ENCODE measurements at regions not wholly inside any gene's neighbourhood (a gene's known extent, or its start where the extent isn't known, plus 50 kb on each side); places are given as distances from the start of the nearest gene placed in this dataset.
"Not testable (repeated sequence)": the region's sequence is repeated elsewhere in the genome, so short reads cannot be mapped to it uniquely, and the experiment has no call there.

DNA sequence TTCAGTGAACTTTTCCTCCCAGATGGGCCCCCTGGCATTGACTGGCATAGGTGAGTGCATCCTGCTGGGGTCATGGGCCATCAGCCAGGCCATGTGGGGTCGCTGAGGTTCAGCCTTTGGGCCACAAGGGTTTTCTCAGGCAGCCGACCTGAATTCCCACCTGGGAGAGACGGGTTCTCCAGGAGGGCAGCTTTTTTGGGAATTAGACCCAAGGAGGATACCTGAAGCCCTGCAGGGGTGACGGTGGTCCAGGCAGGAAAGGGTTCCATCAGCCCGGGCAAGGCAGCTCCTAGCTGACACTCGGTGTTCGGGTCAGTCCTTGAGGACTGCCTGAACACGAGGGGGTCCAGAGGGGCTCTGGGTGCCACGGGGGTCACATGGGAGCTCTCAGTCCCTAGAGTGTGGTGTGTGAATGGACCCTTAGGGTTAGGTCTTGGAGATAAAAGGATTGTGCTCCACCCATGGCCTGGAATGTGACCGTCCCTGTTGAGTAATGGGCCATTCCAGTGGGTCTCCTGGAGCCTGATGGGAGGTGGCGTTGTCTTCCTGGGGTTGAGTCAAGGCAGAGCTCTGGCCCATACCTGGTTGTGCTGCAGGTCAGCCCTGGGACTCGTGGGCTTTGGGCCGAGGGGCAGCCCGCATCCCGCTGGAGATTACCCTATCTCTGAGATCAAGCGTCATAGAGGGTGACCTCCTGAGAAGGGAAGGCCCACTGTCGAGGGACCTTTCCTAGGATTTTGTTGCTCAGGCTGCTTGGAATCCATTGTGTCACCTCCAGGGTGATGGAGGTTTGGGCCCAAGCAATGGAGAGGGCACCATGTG is 192.8 kb downstream of the UBE3A start:
- TF ChIP-seq, protein P1, sequence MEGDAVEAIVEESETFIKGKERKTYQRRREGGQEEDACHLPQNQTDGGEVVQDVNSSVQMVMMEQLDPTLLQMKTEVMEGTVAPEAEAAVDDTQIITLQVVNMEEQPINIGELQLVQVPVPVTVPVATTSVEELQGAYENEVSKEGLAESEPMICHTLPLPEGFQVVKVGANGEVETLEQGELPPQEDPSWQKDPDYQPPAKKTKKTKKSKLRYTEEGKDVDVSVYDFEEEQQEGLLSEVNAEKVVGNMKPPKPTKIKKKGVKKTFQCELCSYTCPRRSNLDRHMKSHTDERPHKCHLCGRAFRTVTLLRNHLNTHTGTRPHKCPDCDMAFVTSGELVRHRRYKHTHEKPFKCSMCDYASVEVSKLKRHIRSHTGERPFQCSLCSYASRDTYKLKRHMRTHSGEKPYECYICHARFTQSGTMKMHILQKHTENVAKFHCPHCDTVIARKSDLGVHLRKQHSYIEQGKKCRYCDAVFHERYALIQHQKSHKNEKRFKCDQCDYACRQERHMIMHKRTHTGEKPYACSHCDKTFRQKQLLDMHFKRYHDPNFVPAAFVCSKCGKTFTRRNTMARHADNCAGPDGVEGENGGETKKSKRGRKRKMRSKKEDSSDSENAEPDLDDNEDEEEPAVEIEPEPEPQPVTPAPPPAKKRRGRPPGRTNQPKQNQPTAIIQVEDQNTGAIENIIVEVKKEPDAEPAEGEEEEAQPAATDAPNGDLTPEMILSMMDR (IDR thresholded peaks at IDR 0.05): no peak
- ATAC-seq: no peak
- intact Hi-C loops (cut with DNase I): no loop called here
- H3K9me3 ChIP-seq: no peaks in the 10 kb centered on the region
- no peak overlapping the region for H3K4me3 ChIP-seq
- H3K27me3 ChIP-seq: no peaks in the 10 kb centered on the region
- H3K36me3 ChIP-seq: no peaks in the 10 kb centered on the region
- H3K4me1 ChIP-seq: no peaks in the 10 kb centered on the region
- 73% methylated on average over 17 of the region's 17 CpGs for WGBS, 2 donors
- no peak for FAIRE-seq
- DNase-seq: peak in 4 of 6 donors; percentile 4 to 30 (median 16)
- no peak overlapping the region for H3K27ac ChIP-seq

DNA sequence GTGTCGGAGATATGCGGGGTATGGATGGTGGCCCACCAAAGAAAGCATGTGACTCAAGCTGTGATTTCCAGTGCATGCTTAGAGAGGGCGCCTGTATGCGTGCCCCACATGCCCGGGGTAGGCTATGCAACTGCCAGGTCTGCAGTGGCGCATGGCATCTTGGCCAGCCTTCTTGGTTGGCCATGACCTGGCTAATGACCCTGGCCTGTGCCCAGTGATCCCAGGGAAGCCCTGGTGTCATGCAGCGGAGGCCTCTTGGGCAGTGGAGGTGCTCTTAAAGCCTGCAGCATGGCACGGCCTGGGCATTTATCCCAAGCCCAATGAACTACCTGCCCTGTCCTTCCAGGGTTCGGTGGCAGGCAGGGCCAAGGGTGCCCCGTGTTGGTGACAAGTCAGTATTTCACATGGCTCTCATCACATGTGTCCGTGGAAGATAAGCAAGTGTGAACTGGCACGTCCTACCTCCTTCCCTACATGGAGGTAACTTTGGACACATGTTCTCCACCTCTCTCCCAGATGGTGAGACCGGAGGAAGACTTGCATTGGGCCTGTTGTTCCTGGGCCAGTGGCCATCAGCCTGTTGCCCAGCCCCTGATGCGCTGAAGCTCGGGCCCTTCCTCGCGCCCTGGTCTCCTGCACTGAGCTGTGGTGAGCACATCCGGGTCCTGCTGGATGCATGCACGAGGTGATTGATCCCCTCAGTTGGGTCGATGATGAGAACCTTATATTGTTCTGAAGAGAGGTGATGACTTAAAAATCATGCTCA is 192.0 kb downstream of the UBE3A start:
- H3K27ac ChIP-seq: no peak overlapping the region
- H3K9me3 ChIP-seq: no peaks in the 10 kb centered on the region
- no peaks in the 10 kb centered on the region for H3K36me3 ChIP-seq
- WGBS, 2 donors: 80 to 86% methylated on average over 20 of the region's 20 CpGs
- DNase-seq: peak in 4 of 6 donors; percentile 1 to 33 (median 17)
- no peak overlapping the region for H3K4me3 ChIP-seq
- no peak for FAIRE-seq
- no peaks in the 10 kb centered on the region for H3K27me3 ChIP-seq
- TF ChIP-seq, protein P1 (IDR thresholded peaks at IDR 0.05): no peak
- H3K4me1 ChIP-seq: no peaks in the 10 kb centered on the region
- intact Hi-C loops (cut with DNase I): no loop called here
- ATAC-seq: no peak

DNA sequence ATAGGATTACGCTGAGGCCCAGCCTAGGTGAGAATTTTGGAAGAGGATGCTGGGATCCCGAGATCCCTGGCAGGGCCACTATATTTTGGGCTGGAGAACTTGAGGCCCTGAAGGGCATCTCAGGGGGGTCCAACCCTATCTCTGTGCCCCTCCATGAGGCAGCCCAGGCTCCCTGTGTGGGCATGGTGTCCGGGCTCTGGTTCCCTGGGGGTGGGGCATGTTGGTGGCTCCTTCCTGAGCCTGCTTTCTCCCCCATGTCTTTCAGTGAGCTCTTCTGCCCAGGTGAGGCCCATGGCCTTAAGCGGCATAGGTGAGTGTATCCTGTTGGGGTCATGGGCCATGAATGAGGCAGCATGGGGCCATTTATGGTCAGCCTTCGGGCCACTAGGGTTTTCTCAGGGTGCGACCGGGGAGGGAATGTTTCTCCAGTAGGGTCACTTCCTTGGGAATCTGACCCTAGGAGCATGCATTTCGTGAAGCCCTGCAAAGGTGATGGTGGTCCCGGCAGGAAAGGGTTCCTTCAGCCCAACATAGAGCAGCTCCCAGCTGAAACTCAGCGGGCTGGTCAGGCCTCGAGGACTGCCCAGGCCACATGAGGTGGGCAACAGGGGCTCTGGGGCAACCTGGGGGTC is 191.3 kb downstream of the UBE3A start:
- DNase-seq (peak in 3 of 6 donors; percentile 2 to 27 (median 17)), FAIRE-seq (no peak), ATAC-seq (no peak)
- no peaks in the 10 kb centered on the region for H3K9me3 ChIP-seq
- no peaks in the 10 kb centered on the region for H3K36me3 ChIP-seq
- H3K4me1 ChIP-seq: no peaks in the 10 kb centered on the region
- no peaks in the 10 kb centered on the region for H3K27me3 ChIP-seq
- no peak overlapping the region for H3K27ac ChIP-seq
- 80 to 88% methylated on average over 10 to 11 of the region's 11 CpGs for WGBS, 2 donors
- no peak overlapping the region for H3K4me3 ChIP-seq
- TF ChIP-seq, protein P1 (IDR thresholded peaks at IDR 0.05): no peak
- intact Hi-C loops (cut with DNase I): no loop called here

DNA sequence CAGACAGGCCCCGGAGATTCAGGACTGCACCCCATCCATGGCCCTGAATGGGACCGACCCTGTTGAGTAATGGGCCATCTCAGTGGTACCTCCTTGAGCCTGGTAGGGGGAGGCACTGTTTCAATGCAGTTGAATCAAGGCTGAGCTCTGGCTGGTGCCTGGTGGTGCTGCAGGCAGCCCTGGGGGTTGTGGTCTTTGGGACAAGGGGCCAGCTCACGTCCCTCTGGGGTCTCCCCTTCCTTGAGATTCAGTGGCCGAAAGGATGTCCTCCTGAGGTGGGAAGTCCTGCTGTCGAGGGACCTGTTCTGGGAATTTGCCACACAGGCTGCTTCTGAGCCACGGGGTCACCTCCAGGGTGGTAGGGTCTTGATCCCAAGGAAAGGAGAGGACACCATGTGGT is 190.7 kb downstream of the UBE3A start:
- FAIRE-seq; H3K36me3 ChIP-seq; intact Hi-C loops (cut with DNase I); H3K27ac ChIP-seq; H3K27me3 ChIP-seq; H3K4me1 ChIP-seq; H3K9me3 ChIP-seq; ATAC-seq; H3K4me3 ChIP-seq: not testable (repeated sequence)
- WGBS, 2 donors: 62 to 73% methylated on average over 3 to 5 of the region's 6 CpGs
- DNase-seq: peak in 2 of 6 donors; percentile 5 to 19

DNA sequence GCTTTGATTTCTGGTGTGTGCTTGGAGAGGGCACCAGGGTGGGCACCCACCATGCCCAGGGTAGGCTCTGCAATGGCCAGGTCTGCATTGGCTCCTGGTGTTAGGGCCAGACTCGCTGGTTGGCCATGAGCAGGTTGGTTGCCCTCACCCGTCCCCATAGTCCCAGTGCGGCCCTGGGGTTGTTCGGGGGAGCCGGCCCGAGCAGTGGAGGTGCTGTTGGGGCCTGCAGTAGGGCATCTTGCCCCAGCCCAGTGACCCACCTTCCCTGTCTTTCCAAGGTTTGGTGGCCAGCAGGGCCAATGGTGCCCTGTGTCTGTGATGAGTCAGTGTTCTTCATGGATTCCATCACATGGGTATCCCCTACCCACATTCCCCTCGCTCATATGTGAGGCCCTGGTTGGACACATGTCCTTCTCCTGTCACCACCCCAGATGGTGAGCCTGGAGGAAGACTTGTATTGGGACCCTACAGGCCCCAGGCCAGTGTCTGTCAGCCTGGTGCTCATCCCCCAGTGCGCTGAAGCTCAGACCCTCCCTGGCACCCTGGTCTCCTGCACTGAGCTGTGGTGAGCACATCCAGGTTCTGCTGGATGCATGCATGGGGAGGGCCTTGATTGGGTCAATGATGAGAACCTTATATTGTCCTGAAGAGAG is 190.1 kb downstream of the UBE3A start:
- peak in 4 of 6 donors; percentile 3 to 51 (median 24) for DNase-seq
- FAIRE-seq: no peak

More for the DNA sequence above, 190.1 kb downstream of the UBE3A start:
- no peaks in the 10 kb centered on the region for H3K36me3 ChIP-seq
- no peak overlapping the region for H3K27ac ChIP-seq
- ATAC-seq: no peak
- intact Hi-C loops (cut with DNase I): no loop called here
- WGBS, 2 donors: 79 to 95% methylated on average over 8 of the region's 8 CpGs
- H3K27me3 ChIP-seq: no peaks in the 10 kb centered on the region
- H3K9me3 ChIP-seq: no peaks in the 10 kb centered on the region
- no peak overlapping the region for H3K4me3 ChIP-seq
- TF ChIP-seq, protein P1 (IDR thresholded peaks at IDR 0.05): no peak
- H3K4me1 ChIP-seq: no peaks in the 10 kb centered on the region
